Spleen (tissue), 11 donors: ENCODE measurements at regions not wholly inside any gene's neighbourhood (a gene's known extent, or its start where the extent isn't known, plus 50 kb on each side); places are given as distances from the start of the nearest gene placed in this dataset.

Source experiments
- DNase-seq: peaks from one replicate; pipeline ENCODE4 v3.0.0-alpha.2; 2020
- H3K27ac ChIP-seq, 8 donors: fragments of 200-600 bp; sonication (generic) in 7 of 8; 1 replicate in 4 of 8; 2 replicates in 4 of 8; pipeline versions ENCODE4 v1.5.0 to v1.8.0; 2016 to 2021; ENCODE audit warnings: inconsistent platforms in 4 of 8, mild to moderate bottlenecking in 4 of 8, moderate library complexity in 1 of 8
- H3K27me3 ChIP-seq, 7 donors: fragments of 200-600 bp; sonication (generic) in 6 of 7; replicated peaks in 1 of 7; 1 replicate in 4 of 7; 2 replicates in 3 of 7; pipeline versions ENCODE4 v1.5.0 to v1.8.0; 2016 to 2021; ENCODE audit warnings: inconsistent platforms in 3 of 7, mild to moderate bottlenecking in 1 of 7
- H3K36me3 ChIP-seq, 6 donors: fragments of 200-600 bp; sonication (generic) in 5 of 6; 1 replicate in 4 of 6; 2 replicates in 2 of 6; pipeline versions ENCODE4 v1.5.0 to v1.8.0; 2016 to 2021; ENCODE audit warnings: inconsistent platforms in 2 of 6
- H3K4me1 ChIP-seq, 6 donors: fragments of 200-600 bp; sonication (generic) in 5 of 6; 1 replicate in 3 of 6; 2 replicates in 3 of 6; pipeline versions ENCODE4 v1.5.0 to v1.8.0; 2016 to 2021; ENCODE audit warnings: inconsistent platforms in 3 of 6
- H3K4me3 ChIP-seq, 8 donors: fragments of 200-600 bp; sonication (generic) in 7 of 8; 1 replicate in 4 of 8; 2 replicates in 4 of 8; pipeline versions ENCODE4 v1.5.0 to v1.8.0; 2016 to 2021; ENCODE audit warnings: inconsistent platforms in 4 of 8, mild to moderate bottlenecking in 4 of 8, moderate library complexity in 2 of 8
- H3K9me3 ChIP-seq, 8 donors: fragments of 200-600 bp; sonication (generic) in 7 of 8; 1 replicate in 4 of 8; 2 replicates in 4 of 8; pipeline versions ENCODE4 v1.5.0 to v1.8.0; 2016 to 2021; ENCODE audit warnings: inconsistent platforms in 4 of 8
- CTCF ChIP-seq, 11 experiments: fragments of 200-600 bp in 7 of 11; fragments of 450-650 bp in 4 of 11; sonication (generic) in 4 of 11; IDR thresholded peaks in 8 of 11; conservative IDR thresholded peaks in 3 of 11; 1 replicate in 7 of 11; 2 replicates in 4 of 11; pipeline versions ENCODE4 v1.4.0 to v1.8.0; 2016 to 2021; ENCODE audit warnings: antibody characterized with exemption in 11 of 11, inconsistent platforms in 4 of 11, mild to moderate bottlenecking in 1 of 11
- POLR2A ChIP-seq, 3 donors: fragments of 450-650 bp; IDR thresholded peaks; one replicate each; pipeline ENCODE4 v1.5.1; 2017; ENCODE audit warnings: antibody characterized with exemption in 3 of 3, mild to moderate bottlenecking in 1 of 3
- POLR2AphosphoS5 ChIP-seq, 3 donors: sonication (generic); formaldehyde crosslinking; IDR thresholded peaks; one replicate each; pipeline ENCODE4 v1.5.1; 2017; ENCODE audit warnings: antibody characterized with exemption in 3 of 3
- WGBS, 5 donors: extraction: QIAGEN DNeasy Blood & Tissue Kit in 3 of 5; methylation state at CpG; one replicate each; pipeline versions ENCODE4 v1.1.5 to v1.1.7; 2013 to 2018; 5-methylcytosine and 5-hydroxymethylcytosine counted together
- intact Hi-C: fragments of 100-400 bp; cut with DNase I; formaldehyde crosslinking; loops from one replicate; pipeline ENCODE4 v1.15.0; 2023; ENCODE audit warnings: low total_unique reads
- donor health status: healthy with polysubstance abuse.
- donor health status: DM: no; HTN: no; CAD: no; lungs with moderate emphysema.
- donor health status: DM: no; HTN: no; CAD: no.
- donor health status: Bipolar disorder and iron deficiency.
- donor health status: healthy.
- donor health status: DM: no; HTN: no; CAD: no.
- donor health status: DM: yes; HTN: yes; CAD: no.

DNA sequence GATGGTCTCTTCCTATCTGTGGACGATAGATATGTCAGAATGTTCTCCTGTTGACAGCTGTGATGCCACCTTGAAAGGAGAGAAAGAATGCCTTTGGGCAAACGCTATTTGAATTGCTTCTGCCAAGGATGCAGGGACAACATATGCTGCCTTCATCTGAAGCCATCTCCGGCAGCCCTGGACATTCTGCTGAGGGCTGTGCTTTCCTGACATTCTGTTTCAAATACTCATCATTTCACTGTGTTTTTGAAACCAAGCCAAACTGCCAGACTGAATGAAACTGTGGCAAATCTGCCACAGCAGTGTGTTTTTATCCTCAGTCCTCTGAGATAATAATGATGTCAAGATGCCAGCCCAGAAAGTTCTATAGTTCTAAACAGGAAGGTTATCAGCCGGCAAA, 85.8 kb upstream of the BCAT1 start:
- H3K27me3 ChIP-seq = no peaks in the 10 kb centered on the region
- 75 to 85% (median 79%) methylated on average over 4 of the region's 4 CpGs for WGBS, 5 donors

DNA sequence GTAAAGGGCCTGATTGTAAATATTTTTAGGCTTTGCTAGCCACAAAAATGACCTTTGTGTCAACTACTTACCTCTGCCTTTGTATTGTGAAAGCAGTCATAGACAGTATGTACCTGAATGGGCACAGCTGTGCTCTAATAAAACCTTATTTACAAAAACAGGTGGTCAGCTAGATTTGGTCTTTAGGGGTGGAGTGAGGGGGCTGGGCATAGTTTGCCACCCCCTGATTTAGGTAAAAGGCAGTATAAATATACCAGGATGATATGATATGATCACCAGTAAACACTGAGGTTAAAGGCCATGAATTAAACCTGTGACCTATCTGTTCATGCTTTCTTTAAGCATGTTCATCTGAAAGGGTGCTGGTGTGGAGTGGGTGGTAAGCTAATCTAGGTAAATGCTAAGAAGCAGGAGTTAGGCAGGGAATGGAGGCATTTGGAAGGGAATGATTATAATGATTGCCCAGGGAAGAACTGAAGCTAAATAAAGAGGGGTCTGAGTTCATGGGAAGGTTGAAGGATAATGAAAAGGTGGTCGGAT, 77.1 kb upstream of the BCAT1 start:
- Histone ChIP-seq H3K4me3 (no peak overlapping the region), H3K27me3 (no peaks in the 10 kb centered on the region), H3K27ac (no peak overlapping the region), H3K4me1 (peaks cover 0 to 39% (median 2%) of the 10 kb centered on the region in 6 donors), H3K36me3 (no peaks in the 10 kb centered on the region), H3K9me3 (no peaks in the 10 kb centered on the region)
- 88 to 95% (median 92%) methylated on average over 1 of the region's 1 CpG for WGBS, 5 donors
- DNase-seq = no peak
- TF ChIP-seq CTCF (IDR thresholded peaks at IDR 0.05 in 8 of 11, conservative IDR thresholded peaks at IDR 0.05 in 3 of 11) (no peak), POLR2A (IDR thresholded peaks at IDR 0.05) (no peak), POLR2AphosphoS5 (IDR thresholded peaks at IDR 0.05) (no peak)
- intact Hi-C loops = no loop called here

More for the DNA sequence above, 85.8 kb upstream of the BCAT1 start:
- DNase-seq = no peak
- Histone ChIP-seq H3K36me3 (no peaks in the 10 kb centered on the region), H3K27ac (no peak overlapping the region), H3K4me3 (no peak overlapping the region), H3K4me1 (peaks cover 0 to 8% (median 0%) of the 10 kb centered on the region in 6 donors), H3K9me3 (no peaks in the 10 kb centered on the region)
- intact Hi-C loops = no loop called here
- TF ChIP-seq CTCF (IDR thresholded peaks at IDR 0.05 in 8 of 11, conservative IDR thresholded peaks at IDR 0.05 in 3 of 11) (no peak), POLR2AphosphoS5 (IDR thresholded peaks at IDR 0.05) (no peak), POLR2A (IDR thresholded peaks at IDR 0.05) (no peak)

GRCh38 chr12:25025260-25025659, 76.4 kb upstream of the BCAT1 start:
- peaks cover 0 to under 1% (median 0%) of the 10 kb centered on the region in 8 donors for H3K9me3 ChIP-seq
- intact Hi-C loops = no loop called here
- TF ChIP-seq CTCF (IDR thresholded peaks at IDR 0.05 in 8 of 11, conservative IDR thresholded peaks at IDR 0.05 in 3 of 11) = no peak
- TF ChIP-seq POLR2AphosphoS5 (IDR thresholded peaks at IDR 0.05) = no peak
- no peak for TF ChIP-seq POLR2A (IDR thresholded peaks at IDR 0.05)
- H3K4me3 ChIP-seq = no peak overlapping the region
- 78 to 86% (median 84%) methylated on average over 4 of the region's 4 CpGs for WGBS, 5 donors
- H3K27ac ChIP-seq = no peak overlapping the region
- H3K36me3 ChIP-seq = no peaks in the 10 kb centered on the region
- H3K27me3 ChIP-seq = no peaks in the 10 kb centered on the region
- no peak for DNase-seq
- H3K4me1 ChIP-seq = peaks cover 0 to 45% (median 6%) of the 10 kb centered on the region in 6 donors

GRCh38 chr12:25023808-25024207, 74.9 kb upstream of the BCAT1 start:
- H3K4me1 ChIP-seq = peaks cover 0 to 45% (median 7%) of the 10 kb centered on the region in 6 donors
- intact Hi-C loops = no loop called here
- no peak for DNase-seq

More at GRCh38 chr12:25023808-25024207, 74.9 kb upstream of the BCAT1 start:
- no peaks in the 10 kb centered on the region for H3K27me3 ChIP-seq
- TF ChIP-seq CTCF (IDR thresholded peaks at IDR 0.05 in 8 of 11, conservative IDR thresholded peaks at IDR 0.05 in 3 of 11) (no peak), POLR2AphosphoS5 (IDR thresholded peaks at IDR 0.05) (no peak), POLR2A (IDR thresholded peaks at IDR 0.05) (no peak)
- WGBS, 5 donors = 44 to 59% (median 53%) methylated on average over 4 of the region's 4 CpGs
- no peak overlapping the region for H3K27ac ChIP-seq
- peaks cover 0 to 15% (median 11%) of the 10 kb centered on the region in 8 donors for H3K9me3 ChIP-seq
- no peak overlapping the region for H3K4me3 ChIP-seq
- no peaks in the 10 kb centered on the region for H3K36me3 ChIP-seq
